CD4-positive, alpha-beta T cell (primary cell): ENCODE measurements at regions not wholly inside any gene's neighbourhood (a gene's known extent, or its start where the extent isn't known, plus 50 kb on each side); places are given as distances from the start of the nearest gene placed in this dataset.
"Not testable (repeated sequence)": the region's sequence is repeated elsewhere in the genome, so short reads cannot be mapped to it uniquely, and the experiment has no call there.

Experiments
- ATAC-seq: fragments of 200-7000 bp; cut with Tn5 transposase; one replicate; pipeline ENCODE4 v1.10.0; 2022; ENCODE audit warnings: mild to moderate bottlenecking; ENCODE audit not compliant: poor library complexity
- CTCF ChIA-PET: fragments of 350-600 bp; sonication (Branson Sonifier 250); formaldehyde crosslinking; loops from one replicate; lab custom pipeline; 2021; ENCODE audit warnings: antibody characterized with exemption, inconsistent platforms; lab: Charles Lee
- POLR2A ChIA-PET: fragments of 350-600 bp; sonication (Branson Sonifier 250); formaldehyde crosslinking; loops from one replicate; lab custom pipeline; 2021; ENCODE audit warnings: antibody characterized with exemption, inconsistent platforms; lab: Charles Lee
- DNase-seq, 14 experiments: peaks; one replicate each; pipeline ENCODE4 v3.0.0-alpha.2; 2013 to 2020; ENCODE audit warnings: mixed read lengths in 2 of 14
- H3K27ac ChIP-seq, 2 donors: one replicate each; pipeline versions ENCODE4 v1.5.1 to v1.7.0; 2013; ENCODE audit warnings: low read length in 2 of 2, low read depth in 1 of 2, mild to moderate bottlenecking in 1 of 2
- H3K27me3 ChIP-seq, 2 experiments: 1 replicate in 1 of 2; 2 replicates in 1 of 2; pipeline versions ENCODE4 v1.6.1 to v1.7.0; 2013; ENCODE audit warnings: low read length in 2 of 2, control low read depth in 1 of 2, mild to moderate bottlenecking in 1 of 2, moderate library complexity in 1 of 2; ENCODE audit not compliant: insufficient read depth in 2 of 2, control insufficient read depth in 1 of 2
- H3K36me3 ChIP-seq: one replicate; pipeline ENCODE4 v1.6.1; 2013; ENCODE audit warnings: low read length, control low read depth; ENCODE audit not compliant: insufficient read depth
- H3K4me1 ChIP-seq: one replicate; pipeline ENCODE4 v1.6.1; 2013; ENCODE audit warnings: low read length, control low read depth; ENCODE audit not compliant: insufficient read depth
- H3K4me3 ChIP-seq: one replicate; pipeline ENCODE4 v1.5.1; 2013; ENCODE audit warnings: mild to moderate bottlenecking, low read length, moderate library complexity
- H3K9me3 ChIP-seq, 2 experiments: 1 replicate in 1 of 2; 2 replicates in 1 of 2; pipeline versions ENCODE4 v1.6.1 to v1.7.0; 2013; ENCODE audit warnings: low read length in 2 of 2, mild to moderate bottlenecking in 2 of 2, control low read depth in 1 of 2, moderate library complexity in 1 of 2; ENCODE audit not compliant: control insufficient read depth in 1 of 2, insufficient read depth in 1 of 2
- H3K27ac Mint-ChIP-seq: one replicate; pipeline ENCODE4 v1.8.0; 2020; ENCODE audit warnings: mixed read lengths
- H3K27me3 Mint-ChIP-seq: one replicate; pipeline ENCODE4 v1.8.0; 2021; ENCODE audit warnings: mixed read lengths
- H3K36me3 Mint-ChIP-seq: one replicate; pipeline ENCODE4 v1.8.0; 2021; ENCODE audit warnings: low read depth, mixed read lengths
- H3K4me1 Mint-ChIP-seq: one replicate; pipeline ENCODE4 v1.8.0; 2021; ENCODE audit warnings: low read depth, mixed read lengths
- H3K4me3 Mint-ChIP-seq: one replicate; pipeline ENCODE4 v1.8.0; 2020; ENCODE audit warnings: mild to moderate bottlenecking, mixed read lengths
- H3K9me3 Mint-ChIP-seq: one replicate; pipeline ENCODE4 v1.8.0; 2020; ENCODE audit warnings: mixed read lengths
- CTCF ChIP-seq: fragments of 200-600 bp; IDR thresholded peaks from one replicate; pipeline ENCODE4 v1.8.0; 2022; ENCODE audit warnings: antibody characterized with exemption, mild to moderate bottlenecking
- intact Hi-C, 2 experiments: fragments of 100-400 bp; cut with DNase I in 1 of 2; cut with micrococcal nuclease in 1 of 2; formaldehyde crosslinking; loops; one replicate each; pipeline versions ENCODE4 v1.15.1 to v1.9.0; 2023 to 2025; cut with DNase I, micrococcal nuclease

GRCh38 chr6:49322861-49323260 is 140.2 kb downstream of the MMUT start:
- Mint-ChIP-seq H3K27ac (no peak overlapping the region), H3K9me3 (peaks cover 2% of the 10 kb centered on the region), H3K36me3 (no peaks in the 10 kb centered on the region), H3K4me3 (no peak overlapping the region), H3K4me1 (no peaks in the 10 kb centered on the region), H3K27me3 (no peaks in the 10 kb centered on the region)
- CTCF ChIA-PET: no interaction called here
- Histone ChIP-seq H3K27ac (no peak overlapping the region), H3K36me3 (no peaks in the 10 kb centered on the region), H3K27me3 (no peaks in the 10 kb centered on the region), H3K4me1 (no peaks in the 10 kb centered on the region), H3K4me3 (no peak overlapping the region), H3K9me3 (no peaks in the 10 kb centered on the region)
- TF ChIP-seq CTCF: no peak
- ATAC-seq (no peak), DNase-seq (no peak)
- intact Hi-C loops: no loop called here
- POLR2A ChIA-PET: no interaction called here

- POLR2A ChIA-PET: no interaction called here
- Mint-ChIP-seq H3K36me3 (no peaks in the 10 kb centered on the region), H3K27me3 (no peaks in the 10 kb centered on the region)
These were observed 141.4 kb downstream of the MMUT start for GRCh38 chr6:49321561-49322072.

GRCh38 chr6:49305010-49305409 is 158.0 kb downstream of the MMUT start:
- H3K9me3 ChIP-seq: peaks cover 0 to 7% of the 10 kb centered on the region in 2 experiments
- no peak for DNase-seq
- ChIA-PET POLR2A (no interaction called here), CTCF (no interaction called here)
- TF ChIP-seq CTCF: no peak
- H3K36me3 Mint-ChIP-seq: no peaks in the 10 kb centered on the region
- no peaks in the 10 kb centered on the region for H3K4me1 Mint-ChIP-seq
- no peaks in the 10 kb centered on the region for H3K36me3 ChIP-seq
- no peaks in the 10 kb centered on the region for H3K27me3 ChIP-seq
- intact Hi-C loops: no loop called here
- no peak overlapping the region for H3K27ac ChIP-seq
- no peak overlapping the region for H3K4me3 ChIP-seq
- peaks cover 4% of the 10 kb centered on the region for H3K9me3 Mint-ChIP-seq
- no peaks in the 10 kb centered on the region for H3K4me1 ChIP-seq
- H3K4me3 Mint-ChIP-seq: no peak overlapping the region
- no peak overlapping the region for H3K27ac Mint-ChIP-seq
- no peak for ATAC-seq
- H3K27me3 Mint-ChIP-seq: no peaks in the 10 kb centered on the region

More at GRCh38 chr6:49321561-49322072, 141.4 kb downstream of the MMUT start:
- no peaks in the 10 kb centered on the region for H3K36me3 ChIP-seq
- no peak for ATAC-seq
- intact Hi-C loops: no loop called here
- peaks cover 2% of the 10 kb centered on the region for H3K9me3 Mint-ChIP-seq
- CTCF ChIA-PET: no interaction called here
- TF ChIP-seq CTCF: no peak
- H3K9me3 ChIP-seq: peaks cover 0 to 4% of the 10 kb centered on the region in 2 experiments
- H3K4me1 Mint-ChIP-seq: no peaks in the 10 kb centered on the region
- H3K27ac Mint-ChIP-seq: no peak overlapping the region
- DNase-seq: no peak
- no peak overlapping the region for H3K27ac ChIP-seq
- no peaks in the 10 kb centered on the region for H3K4me1 ChIP-seq
- no peak overlapping the region for H3K4me3 Mint-ChIP-seq
- H3K27me3 ChIP-seq: no peaks in the 10 kb centered on the region
- no peak overlapping the region for H3K4me3 ChIP-seq

GRCh38 chr6:49304393-49304792 is 158.7 kb downstream of the MMUT start:
- H3K9me3 ChIP-seq, H3K27ac ChIP-seq, ATAC-seq, H3K27me3 ChIP-seq, POLR2A ChIA-PET, H3K4me3 ChIP-seq, H3K27me3 Mint-ChIP-seq, H3K4me1 ChIP-seq, H3K27ac Mint-ChIP-seq, H3K9me3 Mint-ChIP-seq, CTCF ChIA-PET, DNase-seq, H3K4me3 Mint-ChIP-seq, H3K36me3 ChIP-seq, intact Hi-C loops, H3K36me3 Mint-ChIP-seq, H3K4me1 Mint-ChIP-seq: not testable (repeated sequence)
